DMS 273 (cell line): ENCODE measurements at regions not wholly inside any gene's neighbourhood (a gene's known extent, or its start where the extent isn't known, plus 50 kb on each side); places are given as distances from the start of the nearest gene placed in this dataset.
A peak's percentile ranks its signal among the peaks of the same experiment; 100 is the strongest.
"Not testable (repeated sequence)": the region's sequence is repeated elsewhere in the genome, so short reads cannot be mapped to it uniquely, and the experiment has no call there.

Experiments
- DNase-seq: peaks from one replicate; lab custom pipeline; 2025; ENCODE audit not compliant: unreplicated experiment; lab: John Stamatoyannopoulos, UW

GRCh38 chr5:161042443-161042842 lies 190.4 kb upstream of the ATP10B start:
- no peak for DNase-seq

GRCh38 chr5:161040818-161041217 lies 188.8 kb upstream of the ATP10B start:
- DNase-seq = no peak

- no peak for DNase-seq
Observed at GRCh38 chr5:161036296-161036695, 184.3 kb upstream of the ATP10B start.

- DNase-seq = no peak
Observed at GRCh38 chr5:161034451-161034850, 182.4 kb upstream of the ATP10B start.

- no peak for DNase-seq
Observed at GRCh38 chr5:161030229-161030628, 178.2 kb upstream of the ATP10B start.

GRCh38 chr5:161027763-161028162 lies 175.8 kb upstream of the ATP10B start:
- no peak for DNase-seq

- DNase-seq = no peak
Observed at GRCh38 chr5:161023551-161023950, 171.5 kb upstream of the ATP10B start.

- DNase-seq = no peak
Observed at GRCh38 chr5:161022151-161022550, 170.1 kb upstream of the ATP10B start.

- no peak for DNase-seq
Observed at GRCh38 chr5:161009817-161010216, 157.8 kb upstream of the ATP10B start.

- DNase-seq = no peak
Observed at GRCh38 chr5:161009194-161009593, 157.2 kb upstream of the ATP10B start.

GRCh38 chr5:161007879-161008278 lies 155.9 kb upstream of the ATP10B start:
- DNase-seq = no peak

GRCh38 chr5:161002571-161003074 lies 150.6 kb upstream of the ATP10B start:
- DNase-seq = no peak

- DNase-seq = no peak
Observed at GRCh38 chr5:161001604-161002003, 149.6 kb upstream of the ATP10B start.

- not testable (repeated sequence) for DNase-seq
Observed at GRCh38 chr5:161001142-161001541, 149.1 kb upstream of the ATP10B start.

- DNase-seq = no peak
Observed at GRCh38 chr5:160991205-160991604, 139.2 kb upstream of the ATP10B start.

- no peak for DNase-seq
Observed at GRCh38 chr5:160979385-160979784, 127.4 kb upstream of the ATP10B start.

- DNase-seq = no peak
Observed at GRCh38 chr5:160978944-160979343, 126.9 kb upstream of the ATP10B start.

- DNase-seq = no peak
Observed at GRCh38 chr5:160976181-160976580, 124.2 kb upstream of the ATP10B start.

- peak; percentile 68 for DNase-seq
Observed at GRCh38 chr5:160970605-160971191, 118.7 kb upstream of the ATP10B start.

GRCh38 chr5:160969645-160970044 lies 117.6 kb upstream of the ATP10B start:
- no peak for DNase-seq

GRCh38 chr5:160968480-160968879 lies 116.5 kb upstream of the ATP10B start:
- no peak for DNase-seq

- peak; percentile 41 for DNase-seq
Observed at GRCh38 chr5:160966921-160967320, 114.9 kb upstream of the ATP10B start.

GRCh38 chr5:160961761-160962160 lies 109.8 kb upstream of the ATP10B start:
- DNase-seq = no peak
